ENCODE measurements at regions not wholly inside any gene's neighbourhood (a gene's known extent, or its start where the extent isn't known, plus 50 kb on each side); places are given as distances from the start of the nearest gene placed in this dataset.
"Not testable (repeated sequence)": the region's sequence is repeated elsewhere in the genome, so short reads cannot be mapped to it uniquely, and the experiment has no call there.

GRCh38 chr4:183816882-183817509 is 88.1 kb upstream of the STOX2 start:
- H3K36me3 Mint-ChIP-seq (ENCODE audit: low read depth), result no peaks in the 10 kb centered on the region
- H3K27me3 Mint-ChIP-seq, result peaks cover 7% of the 10 kb centered on the region
- no peak overlapping the region for H3K27ac Mint-ChIP-seq
- H3K4me1 Mint-ChIP-seq (ENCODE audit: low read depth), result no peaks in the 10 kb centered on the region
- H3K36me3 ChIP-seq (ENCODE audit: insufficient read depth, low read length), result no peaks in the 10 kb centered on the region
- no peaks in the 10 kb centered on the region for H3K9me3 Mint-ChIP-seq
- no peak overlapping the region for H3K4me3 ChIP-seq (ENCODE audit: low read length)
- no peak for TF ChIP-seq CTCF (IDR thresholded peaks at IDR 0.05)
- no peak overlapping the region for H3K27ac ChIP-seq (ENCODE audit: low read depth in 1 of 2, low read length in 2 of 2)
- intact Hi-C loops (cut with DNase I, micrococcal nuclease), result no loop called here
- DNase-seq (no peak), ATAC-seq (ENCODE audit: poor library complexity) (no peak)
- no peaks in the 10 kb centered on the region for H3K4me1 ChIP-seq (ENCODE audit: insufficient read depth, low read length)
- CTCF ChIA-PET, result no interaction called here
- POLR2A ChIA-PET, result no interaction called here
- H3K9me3 ChIP-seq (ENCODE audit: control insufficient read depth in 1 of 2, insufficient read depth in 1 of 2, low read length in 2 of 2), result peaks cover 5 to 6% of the 10 kb centered on the region in 2 experiments
- H3K27me3 ChIP-seq (ENCODE audit: control insufficient read depth in 1 of 2, insufficient read depth in 2 of 2, low read length in 2 of 2), result peaks cover 0 to 3% of the 10 kb centered on the region in 2 experiments
- H3K4me3 Mint-ChIP-seq, result no peak overlapping the region

GRCh38 chr4:183818591-183818990 is 86.5 kb upstream of the STOX2 start:
- ATAC-seq (ENCODE audit: poor library complexity); H3K4me3 ChIP-seq (ENCODE audit: low read length); H3K36me3 Mint-ChIP-seq (ENCODE audit: low read depth); H3K9me3 Mint-ChIP-seq; H3K9me3 ChIP-seq (ENCODE audit: control insufficient read depth in 1 of 2, insufficient read depth in 1 of 2, low read length in 2 of 2); DNase-seq; H3K27ac Mint-ChIP-seq; H3K4me1 Mint-ChIP-seq (ENCODE audit: low read depth); H3K4me3 Mint-ChIP-seq; H3K27me3 ChIP-seq (ENCODE audit: control insufficient read depth in 1 of 2, insufficient read depth in 2 of 2, low read length in 2 of 2); H3K27me3 Mint-ChIP-seq; intact Hi-C loops (cut with DNase I, micrococcal nuclease); CTCF ChIA-PET; H3K27ac ChIP-seq (ENCODE audit: low read depth in 1 of 2, low read length in 2 of 2); H3K36me3 ChIP-seq (ENCODE audit: insufficient read depth, low read length); POLR2A ChIA-PET; H3K4me1 ChIP-seq (ENCODE audit: insufficient read depth, low read length): not testable (repeated sequence)

- CTCF ChIA-PET, result no interaction called here
- DNase-seq, result no peak
- Histone ChIP-seq H3K27ac (ENCODE audit: low read depth in 1 of 2, low read length in 2 of 2) (no peak overlapping the region), H3K4me3 (ENCODE audit: low read length) (no peak overlapping the region), H3K27me3 (ENCODE audit: control insufficient read depth in 1 of 2, insufficient read depth in 2 of 2, low read length in 2 of 2) (peaks cover 0 to 3% of the 10 kb centered on the region in 2 experiments), H3K4me1 (ENCODE audit: insufficient read depth, low read length) (no peaks in the 10 kb centered on the region), H3K9me3 (ENCODE audit: control insufficient read depth in 1 of 2, insufficient read depth in 1 of 2, low read length in 2 of 2) (peaks cover 2 to 5% of the 10 kb centered on the region in 2 experiments), H3K36me3 (ENCODE audit: insufficient read depth, low read length) (no peaks in the 10 kb centered on the region)
- H3K27me3 Mint-ChIP-seq, result no peaks in the 10 kb centered on the region
- no peak for ATAC-seq (ENCODE audit: poor library complexity)
- no peaks in the 10 kb centered on the region for H3K4me1 Mint-ChIP-seq (ENCODE audit: low read depth)
- no peak overlapping the region for H3K4me3 Mint-ChIP-seq
- POLR2A ChIA-PET, result no interaction called here
- H3K27ac Mint-ChIP-seq, result no peak overlapping the region
- no peaks in the 10 kb centered on the region for H3K9me3 Mint-ChIP-seq
- intact Hi-C loops (cut with DNase I, micrococcal nuclease), result no loop called here
- H3K36me3 Mint-ChIP-seq (ENCODE audit: low read depth), result no peaks in the 10 kb centered on the region
- TF ChIP-seq CTCF (IDR thresholded peaks at IDR 0.05), result no peak
Observed at GRCh38 chr4:183821076-183821853, 83.8 kb upstream of the STOX2 start.

All from CD4-positive, alpha-beta T cell (primary cell).